Neural crest cell (in vitro differentiated cells): ENCODE measurements at regions not wholly inside any gene's neighbourhood (a gene's known extent, or its start where the extent isn't known, plus 50 kb on each side); places are given as distances from the start of the nearest gene placed in this dataset.

Experiments
- DNase-seq: peaks from one replicate; pipeline ENCODE4 v3.0.0; 2021; ENCODE audit warnings: low read depth, mixed read lengths, low spot score
- H3K27ac Mint-ChIP-seq: one replicate; pipeline ENCODE4 v1.8.0; 2021; ENCODE audit warnings: mild to moderate bottlenecking, mixed read lengths; ENCODE audit not compliant: unreplicated experiment
- H3K27me3 Mint-ChIP-seq: 2 replicates; pipeline ENCODE4 v1.8.0; 2021; ENCODE audit warnings: low read depth, mild to moderate bottlenecking, mixed read lengths
- H3K36me3 Mint-ChIP-seq: 2 replicates; pipeline ENCODE4 v1.8.0; 2021; ENCODE audit warnings: low read depth, mild to moderate bottlenecking, mixed read lengths
- H3K4me1 Mint-ChIP-seq: 2 replicates; pipeline ENCODE4 v1.8.0; 2021; ENCODE audit warnings: mixed read lengths
- H3K4me3 Mint-ChIP-seq: one replicate; pipeline ENCODE4 v1.8.0; 2021; ENCODE audit warnings: mild to moderate bottlenecking, mixed read lengths
- H3K9me3 Mint-ChIP-seq: 2 replicates; pipeline ENCODE4 v1.8.0; 2021; ENCODE audit warnings: mixed read lengths
- CTCF ChIP-seq: fragments of 200-600 bp; sonication (generic); conservative IDR thresholded peaks from 2 replicates; pipeline ENCODE4 v1.5.0; 2021; ENCODE audit warnings: antibody characterized with exemption, mild to moderate bottlenecking

- H3K4me3 Mint-ChIP-seq = no peak overlapping the region
- H3K9me3 Mint-ChIP-seq = peaks cover 4% of the 10 kb centered on the region
- H3K36me3 Mint-ChIP-seq = no peaks in the 10 kb centered on the region
Observed at GRCh38 chr12:126430921-126431320, 1365.7 kb downstream of the AACS start.

GRCh38 chr12:126431767-126432166 is 1366.5 kb downstream of the AACS start:
- H3K36me3 Mint-ChIP-seq = no peaks in the 10 kb centered on the region
- H3K4me3 Mint-ChIP-seq = no peak overlapping the region
- no peak overlapping the region for H3K27ac Mint-ChIP-seq
- TF ChIP-seq CTCF = no peak
- peaks cover 15% of the 10 kb centered on the region for H3K4me1 Mint-ChIP-seq
- no peak for DNase-seq
- peaks cover 4% of the 10 kb centered on the region for H3K9me3 Mint-ChIP-seq
- no peaks in the 10 kb centered on the region for H3K27me3 Mint-ChIP-seq

More at GRCh38 chr12:126430921-126431320, 1365.7 kb downstream of the AACS start:
- Mint-ChIP-seq H3K27ac (no peak overlapping the region), H3K4me1 (peaks cover 15% of the 10 kb centered on the region), H3K27me3 (no peaks in the 10 kb centered on the region)
- no peak for TF ChIP-seq CTCF
- DNase-seq = no peak

- Mint-ChIP-seq H3K36me3 (no peaks in the 10 kb centered on the region), H3K27ac (no peak overlapping the region), H3K4me1 (peaks cover 15% of the 10 kb centered on the region), H3K27me3 (no peaks in the 10 kb centered on the region), H3K4me3 (no peak overlapping the region), H3K9me3 (peaks cover 4% of the 10 kb centered on the region)
- no peak for TF ChIP-seq CTCF
- DNase-seq = no peak
Observed at GRCh38 chr12:126432780-126433179, 1367.5 kb downstream of the AACS start.

- DNase-seq = no peak
- Mint-ChIP-seq H3K9me3 (peaks cover 3% of the 10 kb centered on the region), H3K4me1 (peaks cover 15% of the 10 kb centered on the region), H3K4me3 (no peak overlapping the region), H3K27ac (peak overlapping the region; percentile 76), H3K36me3 (no peaks in the 10 kb centered on the region), H3K27me3 (no peaks in the 10 kb centered on the region)
- no peak for TF ChIP-seq CTCF
Observed at GRCh38 chr12:126434412-126434985, 1369.3 kb downstream of the AACS start.

GRCh38 chr12:126436041-126436440 is 1370.8 kb downstream of the AACS start:
- H3K4me1 Mint-ChIP-seq = peaks cover 15% of the 10 kb centered on the region
- H3K27ac Mint-ChIP-seq = no peak overlapping the region
- H3K27me3 Mint-ChIP-seq = no peaks in the 10 kb centered on the region
- no peak for TF ChIP-seq CTCF
- H3K4me3 Mint-ChIP-seq = no peak overlapping the region
- H3K9me3 Mint-ChIP-seq = no peaks in the 10 kb centered on the region
- no peak for DNase-seq
- no peaks in the 10 kb centered on the region for H3K36me3 Mint-ChIP-seq
